Kidney capillary endothelial cell (primary cell): ENCODE measurements at regions not wholly inside any gene's neighbourhood (a gene's known extent, or its start where the extent isn't known, plus 50 kb on each side); places are given as distances from the start of the nearest gene placed in this dataset.
A peak's percentile ranks its signal among the peaks of the same experiment; 100 is the strongest.
"Not testable (repeated sequence)": the region's sequence is repeated elsewhere in the genome, so short reads cannot be mapped to it uniquely, and the experiment has no call there.

Experiments used
- DNase-seq: peaks from one replicate; pipeline ENCODE4 v3.0.0-alpha.2; 2018; ENCODE audit warnings: low spot score

DNA sequence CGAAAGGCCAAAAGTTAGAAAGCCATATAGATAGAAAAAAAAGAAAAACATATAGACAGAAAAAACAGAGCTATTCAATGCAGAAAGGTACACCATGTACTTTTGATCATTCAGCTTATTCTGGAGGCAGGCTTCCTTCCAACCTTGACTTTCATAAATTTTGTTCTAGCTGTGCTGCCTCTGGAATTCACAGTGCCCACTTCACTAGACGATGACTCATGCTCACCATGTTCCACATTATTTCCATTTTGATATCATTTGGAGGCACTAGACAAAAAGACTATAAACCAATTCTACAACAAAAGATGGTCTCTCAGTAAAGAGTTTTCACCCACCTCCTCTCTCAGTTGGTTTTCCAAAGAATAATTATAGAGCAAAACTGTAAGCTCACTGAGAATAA, 229.0 kb upstream of the IPO5 start:
- DNase-seq: no peak

DNA sequence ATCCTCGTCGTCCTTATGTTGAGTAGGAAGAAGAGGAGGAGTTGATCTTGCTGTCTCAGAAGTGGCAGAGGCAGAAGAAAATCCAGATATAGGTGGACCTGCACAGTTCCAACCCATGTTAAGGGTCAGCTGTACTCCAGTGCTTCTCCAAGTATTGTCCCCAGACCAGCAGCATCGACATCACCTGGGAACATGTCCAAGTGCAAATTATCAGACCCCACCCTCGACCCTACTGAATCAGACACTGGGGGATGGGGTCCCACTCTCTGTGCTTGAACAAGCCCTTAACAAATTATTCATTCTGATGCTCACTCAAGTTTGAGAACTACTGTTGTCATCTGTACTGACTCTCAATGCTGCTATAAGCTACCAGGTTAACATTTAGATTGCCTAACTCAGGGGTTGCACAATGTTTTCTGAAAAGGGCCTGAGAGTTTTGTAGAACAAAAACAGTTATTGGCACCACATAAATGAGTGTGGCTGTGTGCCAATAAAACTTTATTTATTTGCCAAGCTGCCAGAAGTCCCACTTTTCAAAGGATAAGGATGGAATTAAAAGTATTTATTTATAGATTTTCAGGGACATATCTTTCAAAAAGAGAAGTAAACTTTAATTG, 226.7 kb upstream of the IPO5 start:
- no peak for DNase-seq

DNA sequence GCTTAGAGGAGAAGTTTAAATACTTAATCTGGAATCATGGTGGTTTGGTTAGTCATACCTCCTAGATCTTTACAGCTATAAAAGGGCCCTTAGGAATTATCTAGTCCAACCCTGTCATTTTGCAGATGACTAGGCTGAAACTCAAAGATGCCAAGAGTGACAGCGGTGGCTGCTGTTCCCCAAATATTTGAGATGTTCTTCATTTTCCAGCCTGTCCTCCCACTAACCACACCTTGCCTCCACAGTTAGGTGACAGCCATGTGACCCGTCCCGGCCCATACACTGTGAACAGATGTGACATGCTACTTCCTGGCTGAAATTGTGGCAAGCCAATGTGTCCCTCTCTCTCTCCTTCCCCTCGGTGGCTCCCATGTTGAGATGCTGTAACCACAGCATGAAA, 225.5 kb upstream of the IPO5 start:
- DNase-seq: no peak

DNA sequence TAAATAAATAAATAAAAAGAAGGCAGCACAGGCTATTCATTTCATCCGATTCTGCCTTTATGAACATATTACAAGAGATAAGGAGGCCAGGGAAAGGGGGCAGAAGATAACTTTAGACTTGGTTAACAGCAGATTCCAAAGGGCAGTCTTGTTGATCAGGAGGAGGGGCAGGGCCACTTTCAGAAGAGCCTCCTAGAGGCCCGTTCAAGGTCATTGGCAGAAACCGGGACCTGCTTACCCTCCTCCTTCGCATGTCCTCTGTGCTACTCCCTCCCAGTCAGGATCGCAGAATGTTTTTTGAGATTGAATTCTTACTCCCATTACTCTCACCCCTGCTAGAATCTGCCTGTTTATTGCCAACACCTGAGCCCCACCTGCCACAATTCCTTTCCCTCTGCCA, 217.0 kb upstream of the IPO5 start:
- no peak for DNase-seq

DNA sequence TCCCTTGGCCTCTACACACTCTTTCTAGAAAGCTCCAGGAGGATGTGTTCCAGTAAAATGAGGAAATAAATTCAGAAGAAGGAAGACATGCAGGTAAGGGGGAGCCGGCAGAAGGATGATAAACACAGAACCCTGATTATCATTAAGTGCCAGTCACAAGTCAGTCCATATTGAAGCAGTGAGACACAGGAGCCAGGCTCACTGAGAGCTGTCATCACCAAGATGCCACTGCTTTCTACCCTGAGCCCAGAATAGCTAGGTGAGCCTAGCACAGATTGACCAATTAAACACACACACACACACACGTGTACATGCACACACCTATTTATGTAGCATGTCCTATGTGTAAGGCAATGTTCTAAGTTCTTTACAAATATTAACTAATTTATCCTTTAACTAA, 211.4 kb upstream of the IPO5 start:
- DNase-seq: no peak

DNA sequence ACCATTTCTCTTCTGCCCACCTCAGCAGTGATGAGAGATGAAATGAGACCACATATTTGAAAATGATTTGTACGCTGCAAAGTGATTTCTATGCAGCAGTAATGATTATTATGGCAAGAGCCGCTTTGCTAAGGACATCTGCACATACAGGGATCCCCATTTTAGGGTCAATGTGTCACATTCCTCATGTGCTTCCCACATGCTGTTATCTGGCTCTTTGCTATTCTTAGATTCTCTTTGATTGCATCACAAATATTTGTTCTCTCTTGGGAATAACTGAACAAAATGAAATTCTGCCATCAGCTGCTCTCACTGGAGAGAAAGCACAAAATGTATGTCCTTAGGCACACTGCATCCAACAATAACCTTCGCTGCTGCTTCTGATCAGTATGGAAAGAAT, 209.5 kb upstream of the IPO5 start:
- DNase-seq: no peak

DNA sequence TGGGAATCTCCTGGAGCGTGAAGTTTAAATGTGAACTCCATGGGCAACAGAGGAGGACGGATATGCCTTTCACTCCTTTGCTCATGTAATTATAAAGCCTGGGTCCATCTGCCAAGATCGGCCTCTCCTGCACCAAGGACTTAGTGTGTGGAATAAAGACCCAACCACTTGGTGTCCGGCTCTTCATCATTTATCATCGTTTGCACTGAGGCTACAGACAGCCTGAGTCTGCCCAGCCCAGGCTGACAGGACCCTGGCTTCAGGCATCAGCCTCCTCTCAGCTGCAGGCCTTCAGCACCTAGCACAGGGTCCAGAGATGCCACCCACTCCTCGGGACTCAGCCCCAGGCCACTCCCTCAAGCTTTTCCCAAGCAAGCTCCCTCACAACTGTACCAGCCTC, 206.8 kb upstream of the IPO5 start:
- no peak for DNase-seq

DNA sequence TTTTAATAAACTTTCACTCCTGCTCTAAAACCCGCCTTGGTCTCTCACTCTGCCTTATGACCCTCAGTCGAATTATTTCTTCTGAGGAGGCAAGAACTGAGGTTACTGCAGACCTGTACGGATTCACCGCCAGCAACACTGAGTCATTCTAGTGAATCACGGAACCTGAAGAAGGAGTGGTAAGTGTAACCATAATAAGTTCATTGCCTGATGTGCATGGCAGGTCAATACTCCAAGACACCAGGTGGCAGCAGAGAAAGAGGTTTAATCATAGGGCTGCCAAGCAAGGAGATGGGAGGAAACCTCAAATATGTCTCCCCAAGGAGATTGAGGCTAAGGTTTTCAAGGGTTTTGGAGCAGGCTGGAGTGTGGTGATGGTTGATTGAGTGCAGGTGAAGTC, 204.3 kb upstream of the IPO5 start:
- DNase-seq: peak; percentile 28

DNA sequence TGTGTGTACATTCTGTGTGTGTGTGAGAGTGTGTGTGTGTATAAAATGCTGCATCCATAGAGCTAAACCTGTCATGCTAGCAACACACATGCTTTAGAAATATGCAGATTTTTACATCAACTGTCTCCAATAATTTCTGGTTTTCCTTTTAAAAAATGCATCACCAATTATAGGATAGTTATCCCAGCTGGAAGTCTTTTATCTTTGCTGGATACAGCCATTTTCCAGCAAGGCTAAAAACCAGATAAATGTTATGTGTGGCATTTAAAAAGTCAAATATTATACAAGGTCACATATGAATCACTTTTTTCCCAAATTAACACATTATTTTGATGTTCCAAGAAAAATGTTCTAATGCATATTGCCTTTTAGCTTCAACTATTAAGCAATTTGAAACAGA, 202.0 kb upstream of the IPO5 start:
- DNase-seq: no peak

DNA sequence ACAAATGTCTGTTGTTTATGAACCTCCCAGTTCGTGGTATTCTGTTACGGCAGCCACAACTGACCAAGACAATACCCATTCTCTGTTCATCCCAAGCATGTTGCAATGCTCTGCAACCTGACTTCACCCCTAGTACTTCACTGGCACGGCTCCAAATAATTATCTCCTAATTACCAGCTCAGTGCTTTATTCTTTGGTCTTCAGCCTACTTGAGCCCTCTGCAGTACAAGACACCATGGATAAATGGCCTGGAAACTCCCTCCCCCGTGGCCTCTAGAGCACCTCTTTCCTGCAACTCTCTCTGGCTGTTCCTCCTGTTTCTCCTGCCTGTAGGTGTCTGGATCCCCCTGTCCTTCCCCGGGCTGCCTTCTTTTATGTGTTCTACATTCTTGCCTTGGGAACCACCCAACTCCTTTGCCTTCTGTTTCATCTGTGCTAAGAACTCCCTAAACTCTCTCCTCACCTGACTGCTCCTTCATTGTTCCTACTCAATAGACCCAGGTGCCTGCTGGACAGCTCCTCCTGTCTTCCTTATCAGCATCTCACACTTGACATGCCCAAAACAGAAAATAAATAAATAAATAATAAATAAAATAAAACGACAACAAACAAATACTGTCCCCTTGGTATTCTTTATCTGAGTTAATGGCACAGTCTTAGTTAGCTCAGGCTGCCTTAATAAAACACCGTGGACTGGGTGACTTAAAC, 200.4 kb upstream of the IPO5 start:
- no peak for DNase-seq

DNA sequence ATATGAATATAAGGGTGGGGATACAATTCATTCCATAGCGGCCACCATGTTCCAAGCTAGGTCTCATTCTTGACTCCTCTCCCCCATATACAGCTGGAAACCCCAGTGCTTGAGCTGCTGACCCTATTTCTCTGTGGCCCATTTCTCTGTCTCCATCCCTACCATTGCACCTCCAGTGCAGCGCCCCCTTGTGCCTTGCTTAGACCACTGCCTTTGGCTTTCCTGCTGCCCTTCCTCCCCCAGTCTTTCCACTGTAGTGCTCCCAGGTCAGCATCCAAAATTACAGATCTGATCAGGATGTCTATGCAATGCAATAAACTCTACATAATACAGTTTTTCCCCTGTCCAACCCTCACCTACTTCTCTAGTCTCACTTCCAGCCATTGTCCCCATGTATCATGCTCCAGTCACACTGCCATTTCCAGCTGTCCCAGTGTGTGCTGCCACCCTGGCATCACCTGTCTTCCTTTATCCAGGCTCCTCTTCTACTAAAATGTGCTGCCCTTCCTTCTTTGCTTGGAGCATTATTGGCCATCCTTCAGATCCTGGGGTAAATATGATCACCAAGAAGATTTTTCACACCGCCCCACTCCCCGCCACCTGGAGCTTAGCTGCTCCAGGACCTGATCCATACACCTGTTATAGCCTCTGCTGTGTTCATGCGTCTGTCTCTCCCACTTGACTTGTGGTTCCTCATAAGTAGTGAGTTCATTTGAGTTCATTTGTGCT, 199.4 kb upstream of the IPO5 start:
- no peak for DNase-seq

DNA sequence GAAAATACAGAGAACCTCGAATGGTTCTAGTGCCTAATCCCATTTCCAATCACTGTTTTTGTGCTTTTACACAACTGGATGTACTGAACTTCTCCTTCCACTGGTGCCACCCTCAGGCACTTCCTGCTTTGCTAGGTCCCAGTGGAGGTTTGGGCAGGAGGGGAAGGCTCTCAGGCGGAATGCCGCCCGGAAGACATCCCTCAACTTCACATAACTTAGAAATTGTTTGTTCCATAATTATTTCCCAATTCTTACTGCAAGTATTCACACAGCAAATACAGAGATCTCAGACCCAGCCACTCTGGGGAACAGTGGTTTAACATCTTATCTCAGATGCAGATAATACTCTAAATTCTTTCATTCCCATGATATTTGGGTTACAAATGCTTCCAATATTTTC, 195.7 kb upstream of the IPO5 start:
- no peak for DNase-seq

DNA sequence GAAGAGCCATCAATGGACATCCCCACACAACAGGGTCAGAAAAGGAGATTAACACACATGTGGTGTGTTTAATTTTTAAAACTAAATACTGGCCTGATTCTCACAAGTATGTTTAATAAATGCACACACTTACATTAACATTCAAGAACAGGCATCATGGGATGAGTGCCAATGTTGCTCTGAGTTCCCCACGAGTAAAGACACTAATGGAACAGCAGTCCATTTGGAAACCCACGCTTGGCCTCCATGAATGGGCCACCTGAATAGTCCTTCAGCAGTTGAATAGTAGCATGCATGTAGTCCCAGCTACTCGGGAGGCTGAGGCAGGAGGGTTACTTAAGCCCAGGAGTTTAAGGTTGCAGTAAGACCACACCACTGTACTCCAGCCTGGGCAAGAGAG, 195.2 kb upstream of the IPO5 start:
- no peak for DNase-seq

DNA sequence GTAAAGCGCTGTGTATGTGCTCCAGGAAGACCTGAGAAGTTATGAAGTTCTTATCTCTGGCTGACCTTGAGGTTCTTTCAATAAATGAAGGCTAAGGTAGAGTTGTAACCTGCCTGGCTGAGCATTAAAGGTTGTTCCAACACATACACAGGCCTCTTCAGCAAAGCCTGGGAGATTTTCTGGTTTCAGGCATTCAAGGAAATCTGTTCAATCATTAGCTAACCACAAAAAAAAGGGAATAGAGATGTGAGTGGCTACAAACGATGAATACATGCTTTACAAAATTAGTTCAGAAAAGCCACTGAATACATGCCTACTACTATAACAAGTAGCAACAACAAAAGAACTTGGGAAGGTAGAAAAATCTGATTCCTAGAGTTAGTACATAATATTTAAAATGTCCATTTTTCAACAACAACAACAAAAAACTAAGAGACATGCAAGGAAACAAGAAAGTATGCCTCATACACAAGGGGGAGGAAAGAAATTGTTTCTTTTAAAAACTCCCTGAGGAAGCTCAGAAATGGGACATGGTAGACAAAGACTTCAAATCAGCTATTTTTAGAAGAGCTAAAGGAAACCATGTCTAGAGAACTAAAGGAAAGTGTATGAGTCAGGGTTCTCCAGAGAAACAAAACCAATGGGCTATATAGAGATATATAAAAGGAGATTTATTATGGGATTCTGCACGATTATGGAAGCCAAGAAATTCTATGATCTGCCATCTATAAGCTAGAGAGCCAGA, 191.5 kb upstream of the IPO5 start:
- peak; percentile 88 for DNase-seq

DNA sequence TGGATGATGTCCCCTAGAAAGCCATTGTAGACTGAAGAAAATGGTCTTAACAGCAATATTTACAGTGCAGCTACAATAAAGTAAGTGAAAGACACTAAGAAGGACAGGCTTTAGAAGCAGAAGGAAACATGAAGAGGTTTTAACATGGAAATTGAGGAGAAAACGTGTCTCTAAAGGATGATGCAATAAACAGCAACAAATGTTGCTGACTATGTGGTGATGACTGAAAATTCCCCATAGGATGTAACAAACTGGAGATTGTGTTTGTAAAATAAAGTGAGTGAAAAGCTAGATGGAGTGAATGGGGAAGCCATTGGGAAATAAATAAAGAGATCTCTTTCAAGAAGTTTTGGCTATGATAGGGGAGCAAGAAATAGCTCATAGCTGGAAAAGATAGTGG, 186.7 kb upstream of the IPO5 start:
- no peak for DNase-seq

DNA sequence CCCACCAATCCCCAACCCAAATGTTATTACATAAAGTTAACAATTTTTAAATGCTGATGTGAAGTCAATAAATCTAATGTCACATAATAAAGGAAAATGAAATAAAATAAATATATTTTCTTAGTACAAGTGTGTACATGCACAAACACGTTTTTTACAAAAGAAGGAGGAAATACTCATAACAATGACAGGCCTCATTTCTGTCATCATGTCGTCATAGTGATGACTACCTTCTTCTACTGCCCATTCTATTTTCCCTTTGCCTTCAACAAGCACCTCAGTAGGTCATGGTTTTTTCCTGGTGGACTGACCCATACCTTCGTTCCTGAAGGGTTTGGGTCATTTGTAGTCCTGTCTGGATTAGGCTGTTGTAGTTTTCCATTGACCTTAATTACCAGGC, 185.3 kb upstream of the IPO5 start:
- no peak for DNase-seq

DNA sequence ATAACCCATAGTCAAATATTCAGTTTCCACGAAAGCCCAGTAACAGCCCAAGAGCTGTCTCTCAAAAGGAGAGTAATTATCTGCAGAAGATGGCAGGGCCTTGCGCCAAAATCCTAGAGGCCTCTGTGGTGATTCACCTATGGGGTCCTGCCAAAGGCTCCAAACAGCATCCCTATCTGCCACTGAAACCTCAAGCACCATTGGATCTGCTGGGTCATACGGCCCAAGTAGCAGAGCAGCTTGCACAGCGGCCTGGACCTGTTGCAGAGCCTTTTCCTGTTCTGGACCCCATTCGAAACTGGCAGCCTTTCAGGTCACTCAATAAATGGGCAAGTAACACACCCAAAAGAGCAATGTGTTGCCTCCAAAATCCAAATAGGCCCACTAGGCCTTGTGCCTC, 183.2 kb upstream of the IPO5 start:
- not testable (repeated sequence) for DNase-seq

DNA sequence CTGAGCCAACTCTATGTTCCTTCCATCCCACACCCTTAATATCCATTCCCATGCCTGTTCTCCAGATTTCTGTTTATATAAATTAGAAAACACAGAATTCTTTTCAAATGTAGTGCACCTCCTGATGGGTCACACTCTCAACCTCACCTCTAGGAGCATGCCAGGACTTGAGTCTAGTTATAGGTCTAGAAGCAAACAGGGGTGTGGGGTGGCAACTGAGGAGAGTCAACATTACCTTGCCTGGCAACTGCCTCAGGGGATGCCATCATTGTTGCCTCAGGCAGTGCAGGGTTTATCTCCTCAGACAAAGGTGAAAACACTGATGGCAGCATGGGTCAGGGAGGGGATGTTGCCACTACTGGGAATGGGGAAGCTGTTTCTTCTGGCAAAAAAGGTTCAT, 181.0 kb upstream of the IPO5 start:
- DNase-seq: not testable (repeated sequence)

DNA sequence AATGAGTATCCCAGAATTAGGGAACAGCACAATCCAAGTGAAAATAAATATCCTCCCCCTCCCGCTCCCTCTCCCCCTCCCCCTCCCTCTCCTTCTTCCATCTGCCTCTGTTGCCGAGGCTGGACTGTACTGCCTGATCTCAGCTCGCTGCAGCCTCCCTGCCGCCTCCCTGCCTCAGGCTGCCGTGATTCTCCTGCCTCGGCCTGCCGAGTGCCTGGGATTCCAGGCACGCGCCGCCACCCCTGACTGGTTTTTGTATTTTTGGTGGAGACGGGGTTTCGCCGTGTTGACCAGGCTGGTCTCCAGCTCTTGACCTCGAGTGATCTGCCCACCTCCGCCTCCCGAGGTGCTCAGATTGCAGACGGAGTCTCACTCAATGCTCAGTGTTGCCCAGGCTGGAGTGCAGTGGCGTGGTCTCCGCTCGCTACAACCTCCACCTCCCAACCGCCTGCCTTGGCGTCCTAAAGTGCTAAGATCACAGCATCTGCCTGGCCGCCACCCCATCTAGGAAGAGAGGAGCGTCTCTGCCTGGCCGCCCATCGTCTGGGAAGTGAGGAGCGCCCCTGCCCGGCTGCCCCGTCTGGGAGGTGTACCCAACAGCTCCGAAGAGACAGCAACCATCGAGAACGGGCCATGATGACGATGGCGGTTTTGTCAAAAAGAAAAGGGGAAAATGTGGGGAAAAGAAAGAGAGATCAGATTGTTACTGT, 178.9 kb upstream of the IPO5 start:
- not testable (repeated sequence) for DNase-seq

DNA sequence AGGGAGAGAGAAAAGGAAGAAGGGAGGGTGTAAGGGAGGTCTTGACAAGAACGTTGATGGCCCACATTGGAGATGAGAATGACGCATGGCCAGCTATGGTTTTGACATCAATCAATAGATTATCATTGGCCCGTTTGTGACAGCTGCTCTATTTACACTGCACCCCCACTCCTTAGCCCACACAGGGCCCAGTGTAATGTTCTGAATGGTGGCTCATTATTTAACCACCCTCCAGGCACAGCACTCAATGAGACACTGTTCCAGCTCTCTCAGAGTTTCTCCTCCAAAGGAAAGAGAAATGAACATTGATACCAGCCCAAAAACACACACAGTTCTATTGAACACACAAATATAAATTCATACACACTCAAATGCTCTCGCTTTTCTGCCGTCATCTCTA, 173.0 kb upstream of the IPO5 start:
- no peak for DNase-seq

DNA sequence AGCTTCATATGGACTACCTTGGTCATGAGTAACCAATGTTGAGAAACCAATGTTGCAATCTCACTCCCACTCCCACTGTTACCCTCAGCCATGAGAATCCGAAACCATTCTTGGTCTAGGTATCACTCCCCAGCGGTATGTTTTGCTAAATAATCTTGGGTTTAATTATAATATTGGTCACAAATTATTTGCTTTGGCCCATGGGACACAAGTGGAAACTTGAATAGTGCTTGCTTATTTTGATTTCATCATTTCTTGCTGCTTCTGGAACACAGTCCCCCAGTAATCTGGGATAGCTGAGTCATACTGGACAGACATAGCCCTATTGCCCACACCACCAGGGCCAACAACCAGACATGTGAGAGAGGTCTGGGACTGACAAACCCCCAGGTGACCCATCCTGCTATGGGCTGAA, 171.6 kb upstream of the IPO5 start:
- no peak for DNase-seq

DNA sequence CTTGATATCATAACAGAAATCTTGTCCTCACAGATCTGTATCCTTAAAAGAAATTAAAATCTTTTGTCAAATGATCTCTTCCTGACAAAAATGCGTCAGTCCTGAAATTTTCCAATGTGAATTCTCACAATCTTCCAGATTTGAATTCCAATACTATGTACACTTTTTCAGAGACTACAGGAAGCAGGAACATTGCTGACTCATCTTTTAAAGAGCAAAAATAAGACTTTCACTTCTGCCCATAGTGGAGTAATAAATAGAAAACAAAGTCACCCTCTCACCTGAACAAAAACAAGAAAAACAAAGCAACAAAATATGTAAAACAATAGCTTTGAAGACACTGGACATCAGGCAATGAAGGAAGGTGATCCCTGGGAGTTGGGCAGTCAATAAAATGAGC, 167.0 kb upstream of the IPO5 start:
- DNase-seq: peak; percentile 19
